Hepatocyte (in vitro differentiated cells): ENCODE measurements at regions not wholly inside any gene's neighbourhood (a gene's known extent, or its start where the extent isn't known, plus 50 kb on each side); places are given as distances from the start of the nearest gene placed in this dataset.

Experiments
- CTCF ChIP-seq: fragments of 200-600 bp; sonication (generic); IDR thresholded peaks from 2 replicates; pipeline ENCODE4 v1.5.1; 2016; ENCODE audit warnings: antibody characterized with exemption, mild to moderate bottlenecking; ENCODE audit not compliant: poor library complexity
- EZH2 ChIP-seq: fragments of 200-600 bp; sonication (generic); IDR thresholded peaks from 2 replicates; pipeline ENCODE4 v1.6.1; 2016; ENCODE audit warnings: antibody characterized with exemption, mild to moderate bottlenecking, borderline replicate concordance

GRCh38 chr4:142974328-142974727 is 128.2 kb upstream of the INPP4B start:
- no peak for TF ChIP-seq CTCF
- TF ChIP-seq EZH2: no peak
